Mammary epithelial cell (primary cell): ENCODE measurements at regions not wholly inside any gene's neighbourhood (a gene's known extent, or its start where the extent isn't known, plus 50 kb on each side); places are given as distances from the start of the nearest gene placed in this dataset.
"Not testable (repeated sequence)": the region's sequence is repeated elsewhere in the genome, so short reads cannot be mapped to it uniquely, and the experiment has no call there.

Source experiments
- EZH2 ChIP-seq: IDR thresholded peaks from 2 replicates; pipeline ENCODE4 v1.6.1; 2012; ENCODE audit warnings: low read length, inconsistent platforms, borderline replicate concordance
- TF ChIP-seq, protein P1 (sequence below), 2 donors: IDR thresholded peaks in 1 of 2; conservative IDR thresholded peaks in 1 of 2; 2 replicates each; pipeline ENCODE4 v1.5.1; 2011 to 2012; ENCODE audit warnings: inconsistent platforms in 2 of 2, low read length in 2 of 2, mild to moderate bottlenecking in 2 of 2, control low read depth in 1 of 2, low read depth in 1 of 2; ENCODE audit not compliant: insufficient read depth in 1 of 2; ENCODE audit errors: extremely low read depth in 1 of 2

DNA sequence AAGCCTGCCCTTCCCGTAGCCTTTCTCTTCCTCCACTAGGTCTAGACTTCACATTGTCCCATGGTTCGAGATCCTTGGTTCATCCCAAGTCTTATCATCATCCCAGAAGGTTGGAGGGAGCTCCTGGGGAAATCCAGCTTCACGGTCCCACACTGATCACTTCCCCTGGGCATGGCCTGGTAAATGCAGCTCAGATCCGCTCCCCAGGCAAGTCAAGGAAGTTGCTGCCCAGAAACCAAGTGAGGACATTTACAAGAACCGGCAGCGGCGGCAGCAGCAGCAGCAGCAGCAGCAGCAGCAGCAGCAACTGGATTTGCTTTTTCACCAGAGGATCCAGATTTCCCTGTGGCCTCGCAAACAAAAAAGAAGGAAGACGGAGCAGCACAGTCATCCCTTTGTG, 339.2 kb downstream of the CACNA1B start:
- TF ChIP-seq, protein P1, sequence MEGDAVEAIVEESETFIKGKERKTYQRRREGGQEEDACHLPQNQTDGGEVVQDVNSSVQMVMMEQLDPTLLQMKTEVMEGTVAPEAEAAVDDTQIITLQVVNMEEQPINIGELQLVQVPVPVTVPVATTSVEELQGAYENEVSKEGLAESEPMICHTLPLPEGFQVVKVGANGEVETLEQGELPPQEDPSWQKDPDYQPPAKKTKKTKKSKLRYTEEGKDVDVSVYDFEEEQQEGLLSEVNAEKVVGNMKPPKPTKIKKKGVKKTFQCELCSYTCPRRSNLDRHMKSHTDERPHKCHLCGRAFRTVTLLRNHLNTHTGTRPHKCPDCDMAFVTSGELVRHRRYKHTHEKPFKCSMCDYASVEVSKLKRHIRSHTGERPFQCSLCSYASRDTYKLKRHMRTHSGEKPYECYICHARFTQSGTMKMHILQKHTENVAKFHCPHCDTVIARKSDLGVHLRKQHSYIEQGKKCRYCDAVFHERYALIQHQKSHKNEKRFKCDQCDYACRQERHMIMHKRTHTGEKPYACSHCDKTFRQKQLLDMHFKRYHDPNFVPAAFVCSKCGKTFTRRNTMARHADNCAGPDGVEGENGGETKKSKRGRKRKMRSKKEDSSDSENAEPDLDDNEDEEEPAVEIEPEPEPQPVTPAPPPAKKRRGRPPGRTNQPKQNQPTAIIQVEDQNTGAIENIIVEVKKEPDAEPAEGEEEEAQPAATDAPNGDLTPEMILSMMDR (conservative IDR thresholded peaks at IDR 0.05 in 1 of 2, IDR thresholded peaks at IDR 0.05 in 1 of 2; ENCODE audit: extremely low read depth in 1 of 2, insufficient read depth in 1 of 2, low read depth in 1 of 2, low read length in 2 of 2): not testable (repeated sequence)
- not testable (repeated sequence) for TF ChIP-seq EZH2
